GM19035 (cell line): ENCODE measurements at regions not wholly inside any gene's neighbourhood (a gene's known extent, or its start where the extent isn't known, plus 50 kb on each side); places are given as distances from the start of the nearest gene placed in this dataset.
"Not testable (repeated sequence)": the region's sequence is repeated elsewhere in the genome, so short reads cannot be mapped to it uniquely, and the experiment has no call there.

Experiments used
- ATAC-seq: cut with Tn5 transposase; IDR thresholded peaks from one replicate; pipeline ENCODE4 v1.9.1; 2021; ENCODE audit not compliant: unreplicated experiment

- ATAC-seq = no peak
Measured at GRCh38 chr1:10867138-10867721, 70.8 kb upstream of the CASZ1 start.

GRCh38 chr1:10867914-10868598, 71.6 kb upstream of the CASZ1 start:
- no peak for ATAC-seq

- ATAC-seq = no peak
Measured at GRCh38 chr1:10868599-10868965, 72.1 kb upstream of the CASZ1 start.

- no peak for ATAC-seq
Measured at GRCh38 chr1:10869933-10870332, 73.5 kb upstream of the CASZ1 start.

DNA sequence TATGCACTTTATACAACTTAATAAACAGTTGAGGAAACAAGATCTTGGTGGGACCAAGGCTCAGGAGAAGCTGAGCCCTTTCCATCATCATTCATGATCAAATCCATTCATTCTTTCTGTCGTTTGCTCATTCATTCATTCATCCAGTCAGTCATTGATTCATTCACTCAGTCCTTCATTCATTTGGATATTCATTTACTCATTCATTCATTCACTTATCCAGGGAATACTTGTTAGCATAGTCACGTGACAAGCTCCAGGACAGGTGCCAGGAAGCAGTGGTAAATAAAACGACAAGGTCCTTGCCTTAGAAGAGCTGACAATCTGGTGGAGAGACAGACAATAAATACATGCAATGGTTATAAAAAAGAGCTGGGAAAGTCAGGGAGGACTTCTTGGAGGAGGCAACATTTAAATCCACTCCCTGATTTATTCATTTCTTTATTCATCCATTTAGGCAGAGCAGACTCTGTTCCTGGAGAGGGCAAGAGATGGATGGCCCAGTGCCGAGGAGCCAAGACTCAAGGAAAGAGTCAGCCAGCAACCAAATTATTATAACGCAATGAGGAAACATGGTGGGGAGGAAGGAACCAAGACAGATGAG, 74.1 kb upstream of the CASZ1 start:
- ATAC-seq = no peak

DNA sequence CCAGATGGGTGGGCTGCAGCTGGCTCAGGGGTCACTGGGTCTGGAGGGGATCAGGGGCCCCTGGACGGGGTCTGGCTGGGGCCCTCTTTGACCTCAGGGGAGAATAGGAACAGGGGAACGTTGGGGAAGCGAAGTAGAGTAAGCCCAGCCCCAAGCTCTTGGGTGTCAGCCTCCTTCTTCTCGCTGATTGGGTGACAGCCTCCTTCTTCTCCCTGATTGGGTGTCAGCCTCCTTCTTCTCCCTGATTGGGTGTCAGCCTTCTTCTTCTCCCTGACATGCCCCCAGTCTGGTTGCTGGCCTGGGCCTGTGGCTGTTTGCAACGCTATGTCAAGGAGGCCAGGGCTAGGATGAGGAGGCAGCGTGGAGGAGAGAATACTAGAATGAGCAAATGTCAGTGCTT, 76.7 kb upstream of the CASZ1 start:
- no peak for ATAC-seq

DNA sequence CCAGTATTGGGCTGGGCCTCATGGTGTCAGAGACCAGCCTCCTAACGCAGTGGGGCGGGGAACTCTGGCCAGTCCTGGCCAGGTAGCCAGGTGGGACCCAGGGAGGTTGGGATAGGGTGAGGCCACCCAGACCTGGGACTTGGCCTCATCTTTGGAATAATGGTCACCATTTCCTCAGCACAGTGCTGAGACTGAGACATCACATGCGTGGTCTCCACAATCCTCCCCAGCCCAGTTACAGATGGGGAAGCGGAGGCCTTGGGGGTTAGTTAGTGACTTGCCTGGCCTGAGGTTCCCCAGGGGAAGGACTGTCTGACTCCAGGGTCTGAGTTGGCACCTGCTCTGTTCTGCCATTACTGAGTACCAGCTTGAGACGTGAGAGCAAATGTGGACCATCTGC, 77.9 kb upstream of the CASZ1 start:
- ATAC-seq = no peak

DNA sequence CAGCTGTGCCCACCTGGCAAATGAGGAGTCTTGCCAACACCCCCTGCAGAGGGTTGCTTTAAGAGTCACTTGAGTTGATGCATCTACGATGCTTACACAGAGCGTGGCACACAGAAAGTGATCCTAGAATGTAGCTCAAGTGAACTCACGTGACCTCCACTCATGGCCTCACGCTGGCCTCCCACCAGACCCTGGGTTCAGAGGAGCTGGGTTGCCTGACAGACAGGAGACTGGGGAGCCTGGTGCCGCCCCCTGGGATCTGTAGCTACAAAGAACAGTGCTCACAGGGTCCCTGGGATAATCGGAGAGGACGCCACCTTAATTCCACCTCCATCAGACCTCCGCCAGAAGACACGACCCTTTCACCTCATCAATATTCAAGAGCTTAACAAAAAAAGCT, 81.4 kb upstream of the CASZ1 start:
- ATAC-seq = no peak

DNA sequence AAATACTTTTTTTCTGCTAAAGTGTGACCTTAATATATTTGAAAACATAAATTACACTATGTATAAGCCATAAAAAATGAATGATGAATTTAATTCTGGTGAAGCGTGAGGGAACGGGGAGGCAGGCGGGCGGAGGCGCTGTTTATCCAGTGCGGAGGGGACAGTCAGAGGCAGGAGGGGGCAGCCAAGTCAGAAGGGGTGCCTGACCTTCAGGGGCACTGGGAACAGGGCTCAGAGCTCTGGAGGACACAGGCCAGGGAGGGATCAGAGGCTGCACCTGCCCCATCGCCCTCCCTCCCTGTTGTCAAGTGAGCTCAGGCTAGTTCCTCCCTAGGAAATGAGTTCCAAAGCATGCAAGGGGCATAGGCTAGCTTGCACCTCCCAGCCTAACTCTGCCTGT, 82.0 kb upstream of the CASZ1 start:
- ATAC-seq = no peak

DNA sequence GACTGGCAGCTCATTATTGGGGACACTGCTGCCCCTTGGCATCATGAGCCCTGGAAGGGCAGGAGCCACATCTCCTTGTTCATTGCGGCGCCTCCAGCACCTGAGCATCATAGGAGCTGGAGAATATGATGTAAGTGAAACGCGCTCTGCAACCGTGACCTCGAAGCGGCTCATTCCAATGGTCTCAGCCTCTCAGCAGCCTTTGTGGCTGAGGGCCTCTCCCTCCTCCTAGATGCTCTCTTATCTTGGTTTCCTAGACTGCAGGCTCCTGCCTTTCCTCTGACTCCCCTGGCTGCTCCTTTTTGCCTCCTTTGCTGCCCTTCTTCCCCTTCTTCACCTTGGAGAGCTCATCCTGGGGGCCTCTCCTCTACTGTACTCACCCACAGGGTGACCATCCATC, 83.6 kb upstream of the CASZ1 start:
- no peak for ATAC-seq

DNA sequence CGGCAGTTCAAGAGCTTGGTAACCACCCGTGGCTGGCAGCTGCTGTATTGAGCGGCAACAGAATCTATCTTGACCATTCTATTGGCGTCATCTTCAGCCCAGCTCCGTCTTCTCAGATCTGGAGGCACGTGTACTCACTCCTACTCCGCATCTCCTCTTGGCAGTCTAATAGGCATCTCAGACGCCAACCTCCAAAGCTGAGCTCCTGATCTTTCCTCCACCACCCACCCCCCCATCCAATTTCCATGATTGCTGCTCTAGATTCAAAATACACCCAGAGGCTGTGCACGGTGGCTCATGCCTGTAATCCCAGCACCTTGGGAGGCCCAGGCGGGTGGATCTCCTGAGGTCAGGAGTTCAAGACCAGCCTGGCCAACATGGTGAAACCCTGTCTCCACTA, 84.6 kb upstream of the CASZ1 start:
- ATAC-seq = no peak

GRCh38 chr1:10882069-10882468, 85.6 kb upstream of the CASZ1 start:
- no peak for ATAC-seq

- ATAC-seq = not testable (repeated sequence)
Measured at GRCh38 chr1:10887032-10887431, 90.6 kb upstream of the CASZ1 start.

- no peak for ATAC-seq
Measured at GRCh38 chr1:10888291-10888690, 91.8 kb upstream of the CASZ1 start.

- ATAC-seq = no peak
Measured at GRCh38 chr1:10888791-10889649, 92.6 kb upstream of the CASZ1 start.

GRCh38 chr1:10889650-10890353, 93.4 kb upstream of the CASZ1 start:
- ATAC-seq = no peak

- ATAC-seq = no peak
Measured at GRCh38 chr1:10890491-10891071, 94.1 kb upstream of the CASZ1 start.

DNA sequence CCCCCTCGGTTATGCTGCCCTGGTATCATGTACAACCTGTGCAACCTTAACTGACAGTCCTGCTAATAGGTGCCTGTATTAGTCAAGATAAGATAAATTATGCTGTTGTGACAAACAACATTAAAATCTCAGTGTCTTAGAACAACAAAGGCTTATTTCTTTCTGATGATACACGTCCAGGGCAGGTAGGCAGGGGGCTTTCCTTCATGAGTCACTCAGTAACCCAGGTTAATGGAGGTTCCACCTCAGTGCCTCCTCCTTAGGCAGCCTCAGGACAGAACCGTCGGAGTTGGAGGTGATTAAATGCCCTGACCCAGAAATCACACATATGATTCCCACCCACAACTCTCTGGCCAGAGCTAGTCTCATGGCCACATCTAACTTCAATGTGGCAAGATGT, 94.6 kb upstream of the CASZ1 start:
- ATAC-seq = no peak

- no peak for ATAC-seq
Measured at GRCh38 chr1:10892138-10893065, 96.0 kb upstream of the CASZ1 start.

- ATAC-seq = no peak
Measured at GRCh38 chr1:10895621-10896020, 99.2 kb upstream of the CASZ1 start.
